GM21723 (cell line): ENCODE measurements at regions not wholly inside any gene's neighbourhood (a gene's known extent, or its start where the extent isn't known, plus 50 kb on each side); places are given as distances from the start of the nearest gene placed in this dataset.

ENCODE experiments used
- ATAC-seq: cut with Tn5 transposase; IDR thresholded peaks from one replicate; pipeline ENCODE4 v1.9.1; 2021; ENCODE audit warnings: mild to moderate bottlenecking, moderate library complexity; ENCODE audit not compliant: unreplicated experiment

DNA sequence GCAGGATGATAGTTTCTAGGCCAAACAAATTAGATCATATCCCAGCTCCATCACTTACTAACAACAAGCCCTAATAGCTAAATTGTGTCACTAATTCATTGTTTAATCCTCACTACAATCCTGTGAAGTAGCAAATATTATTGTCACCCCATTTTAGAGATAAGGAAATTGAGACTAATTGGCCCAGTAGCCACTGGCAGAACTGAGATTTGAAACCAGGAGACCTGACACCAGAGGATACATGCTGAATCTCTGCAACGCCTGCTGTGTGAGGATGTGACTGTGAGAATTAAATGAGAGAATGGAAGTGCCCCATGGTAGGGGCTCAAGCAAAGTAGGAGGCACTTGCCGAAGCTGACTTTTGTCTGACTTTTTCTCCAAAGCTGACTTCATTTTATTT is 124.3 kb upstream of the CITED2 start:
- ATAC-seq = no peak

DNA sequence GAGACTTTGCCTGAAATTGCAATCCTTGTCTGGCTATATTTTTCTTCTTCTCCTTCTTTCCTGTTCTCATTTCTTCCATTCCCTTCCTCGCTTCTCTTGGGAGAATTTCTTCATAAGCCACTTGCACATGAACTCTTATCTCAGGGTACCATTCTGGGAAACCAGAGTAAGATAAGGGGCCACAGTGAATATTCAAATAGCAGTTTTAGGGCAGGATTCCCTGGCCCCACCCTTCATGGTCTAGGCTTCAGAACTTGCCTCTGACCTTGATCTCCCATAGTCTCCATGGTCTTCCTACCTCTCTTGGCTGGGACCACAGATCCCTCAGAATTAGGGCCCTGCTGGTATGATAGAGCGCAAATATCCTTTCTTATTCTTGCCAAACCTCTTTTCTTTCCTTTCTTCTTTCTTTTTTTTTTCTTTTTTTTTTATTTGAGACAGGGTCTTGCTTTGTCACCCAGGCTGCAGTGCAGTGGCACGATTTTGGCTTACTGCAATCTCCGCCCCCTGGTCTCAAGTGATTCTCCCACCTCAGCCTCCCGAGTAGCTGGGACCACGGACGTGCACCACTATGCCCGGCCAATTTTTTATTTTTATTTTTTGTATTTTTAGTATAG is 123.0 kb upstream of the CITED2 start:
- no peak for ATAC-seq

DNA sequence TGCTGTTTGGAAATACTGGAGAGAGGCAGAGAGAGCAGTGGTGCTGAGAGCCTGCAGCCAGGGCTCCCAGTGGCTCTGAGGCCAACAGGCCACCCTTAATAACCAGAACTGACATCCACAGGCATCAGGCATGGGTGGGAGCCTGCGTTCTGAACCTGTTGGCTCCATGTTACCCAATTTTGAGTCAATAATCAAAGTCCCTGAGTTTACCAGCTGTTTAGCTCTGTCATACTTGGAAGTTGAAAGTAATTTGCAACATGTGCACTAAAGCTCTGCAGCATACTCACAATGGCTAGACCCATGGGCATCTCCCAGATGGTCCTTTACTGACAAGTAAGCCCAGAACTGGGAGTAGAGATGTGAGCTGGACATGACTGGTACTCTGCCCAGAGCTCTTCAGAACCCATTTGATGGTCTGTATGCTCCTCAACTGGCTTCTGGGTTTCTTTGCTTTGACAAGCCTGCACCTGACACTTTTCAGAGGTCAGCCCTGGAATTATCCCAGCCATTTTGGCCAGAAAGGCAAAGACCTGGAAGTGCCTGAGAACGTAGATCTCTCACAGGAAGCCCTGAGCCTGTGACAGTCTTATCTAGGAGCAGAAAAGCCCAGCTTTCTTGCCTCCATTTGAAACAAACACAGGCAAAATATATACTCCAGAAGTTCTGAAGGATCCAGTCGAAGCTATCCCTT is 122.4 kb upstream of the CITED2 start:
- ATAC-seq = no peak

DNA sequence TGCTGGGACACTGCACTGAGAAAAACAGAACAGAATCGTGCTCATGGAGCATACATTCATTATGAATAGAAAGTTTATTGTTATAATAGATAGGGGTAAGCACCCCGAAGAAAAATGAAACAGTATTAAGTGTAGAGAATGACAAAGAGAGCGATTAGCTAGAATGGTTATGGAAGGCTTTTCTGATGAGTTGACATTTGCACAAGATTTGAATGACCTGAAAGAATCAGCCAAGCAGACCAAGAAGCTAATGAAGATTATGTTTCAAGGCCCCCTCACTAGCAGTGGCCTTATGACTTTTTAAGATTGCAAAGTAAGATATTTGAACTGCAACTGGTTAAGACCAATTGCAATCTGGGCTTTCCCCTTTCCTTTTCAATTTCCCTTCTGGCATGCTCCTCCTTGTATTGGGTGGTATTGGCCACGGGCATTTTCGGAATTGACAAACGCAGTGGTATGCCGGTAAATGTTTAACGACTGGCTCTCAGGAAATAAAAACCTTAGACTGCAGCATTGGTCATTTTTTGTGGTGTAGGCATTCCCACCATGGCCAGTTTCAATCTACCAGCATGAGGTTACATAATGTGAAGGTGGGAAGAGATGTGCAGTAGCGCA is 120.0 kb upstream of the CITED2 start:
- ATAC-seq = no peak

DNA sequence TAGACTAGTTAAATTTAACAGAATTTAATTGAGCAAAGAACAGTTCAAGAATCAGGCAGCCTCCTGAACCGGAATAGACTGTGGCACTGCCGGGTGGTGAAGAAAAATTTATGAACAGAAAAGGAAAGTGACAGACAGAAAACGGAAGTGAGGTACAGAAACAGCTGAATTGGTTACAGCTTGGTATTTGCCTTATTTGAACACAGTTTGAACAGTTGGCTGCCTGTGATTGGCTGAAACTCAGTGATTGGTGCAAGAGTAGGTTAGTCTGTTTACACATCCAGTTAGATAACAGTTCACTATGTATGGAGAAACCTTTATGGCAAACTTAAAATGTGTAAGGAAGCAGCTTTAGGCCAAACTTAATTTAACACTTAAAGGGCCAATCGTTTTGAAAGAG is 116.0 kb upstream of the CITED2 start:
- peak; percentile 81 for ATAC-seq

DNA sequence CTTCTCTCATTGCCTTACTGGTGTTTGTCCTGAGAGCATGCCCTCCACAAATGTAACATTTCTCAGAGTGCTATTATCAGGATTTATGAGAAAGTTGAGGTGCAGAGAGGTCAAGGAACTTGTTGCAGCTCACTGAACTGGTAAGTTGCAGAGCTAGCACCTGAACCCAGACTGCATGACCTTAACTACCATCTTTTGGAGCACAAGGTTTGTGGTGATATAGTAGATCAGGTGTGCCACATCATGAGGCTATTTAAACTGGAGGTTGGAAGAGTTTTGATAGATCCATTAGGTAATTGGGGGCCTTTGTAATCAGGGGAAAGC is 112.0 kb upstream of the CITED2 start:
- no peak for ATAC-seq

DNA sequence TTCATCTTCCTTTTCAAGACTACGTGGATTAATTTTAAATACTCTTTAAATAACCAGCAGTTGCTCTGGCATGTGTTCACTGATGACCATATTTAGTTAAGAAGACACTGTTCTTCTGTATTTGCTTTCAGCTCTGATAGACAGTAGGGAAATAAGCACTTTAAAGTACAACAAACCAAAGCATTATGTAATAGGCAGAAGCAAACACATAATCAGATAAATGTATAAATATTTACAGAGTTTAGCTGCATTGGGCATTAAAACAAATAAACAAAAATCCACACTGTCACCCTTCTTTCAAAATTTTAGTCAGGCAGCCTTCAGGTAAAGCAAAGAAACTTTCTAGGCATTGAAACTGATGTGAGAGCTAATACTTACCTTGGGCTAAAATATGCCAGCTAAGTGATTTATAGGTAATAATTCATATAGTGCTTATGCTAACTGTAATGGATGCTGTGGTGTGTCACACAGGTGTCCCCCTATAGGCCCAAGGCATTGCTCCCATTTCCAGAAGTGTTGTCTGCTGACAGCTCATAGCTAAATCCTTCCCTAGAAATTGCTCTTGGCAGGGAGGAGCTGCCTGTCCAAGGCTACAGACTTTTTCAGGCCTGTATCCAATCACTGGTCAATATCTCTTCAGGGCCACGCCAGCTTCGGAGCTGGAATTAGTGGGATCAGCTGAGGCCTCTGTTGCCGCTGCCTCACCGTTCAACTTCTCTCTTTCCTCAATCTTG is 111.5 kb upstream of the CITED2 start:
- ATAC-seq = no peak

DNA sequence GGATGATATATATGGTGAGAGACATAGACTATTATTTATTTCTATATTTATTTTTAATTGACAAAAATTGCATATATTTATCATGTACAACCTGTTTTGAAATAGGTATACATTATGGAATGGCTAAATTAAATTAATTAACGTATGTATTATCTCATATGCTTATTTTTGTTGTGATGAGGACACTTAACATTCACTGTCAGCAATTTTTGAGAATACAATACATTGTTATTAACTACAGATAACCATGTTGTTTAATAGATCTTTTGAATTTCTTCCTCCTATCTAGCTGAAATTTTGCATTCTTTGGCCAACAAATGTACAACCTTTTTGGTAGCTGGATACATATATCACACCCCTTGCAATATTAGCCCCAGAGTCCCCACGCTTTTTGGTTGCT is 110.7 kb upstream of the CITED2 start:
- ATAC-seq = no peak

DNA sequence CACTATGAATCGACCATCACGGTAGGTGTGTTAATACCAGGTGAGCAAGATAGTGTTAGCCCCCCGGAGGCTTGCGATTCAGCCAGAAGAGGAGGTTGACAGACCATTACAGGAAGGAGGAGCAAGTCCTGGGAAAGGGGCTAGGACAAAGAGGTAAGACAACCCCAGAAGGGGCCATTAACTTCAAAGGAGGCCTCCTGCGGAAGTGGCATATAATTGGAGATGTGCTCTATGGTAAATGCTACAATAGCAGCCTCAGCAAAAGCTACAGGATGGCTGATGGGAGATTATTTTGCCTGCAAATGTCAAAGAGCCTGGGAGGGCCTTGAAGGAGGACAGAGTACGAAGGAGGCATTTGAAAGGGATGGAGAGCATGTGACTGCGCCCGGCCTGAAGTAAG is 108.6 kb upstream of the CITED2 start:
- ATAC-seq = no peak

DNA sequence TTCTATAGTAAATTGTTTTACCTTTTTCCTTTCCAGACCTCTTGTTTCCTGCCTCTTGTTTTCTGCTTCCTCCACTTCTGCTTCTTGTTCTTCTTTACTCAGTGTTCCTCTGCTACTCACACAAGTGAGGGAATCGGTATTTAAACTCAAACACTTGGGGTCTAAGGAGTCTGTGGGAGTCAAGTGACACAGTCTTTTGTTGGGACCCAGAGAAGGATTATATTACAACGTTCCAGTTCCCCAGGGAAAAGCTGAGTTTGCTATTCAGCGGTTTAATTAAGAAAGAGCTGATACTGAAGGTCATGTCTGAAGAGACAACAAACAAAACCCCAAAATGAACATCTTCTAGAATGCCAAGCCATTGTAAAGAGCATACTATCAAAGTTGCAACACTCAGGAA is 107.8 kb upstream of the CITED2 start:
- no peak for ATAC-seq

DNA sequence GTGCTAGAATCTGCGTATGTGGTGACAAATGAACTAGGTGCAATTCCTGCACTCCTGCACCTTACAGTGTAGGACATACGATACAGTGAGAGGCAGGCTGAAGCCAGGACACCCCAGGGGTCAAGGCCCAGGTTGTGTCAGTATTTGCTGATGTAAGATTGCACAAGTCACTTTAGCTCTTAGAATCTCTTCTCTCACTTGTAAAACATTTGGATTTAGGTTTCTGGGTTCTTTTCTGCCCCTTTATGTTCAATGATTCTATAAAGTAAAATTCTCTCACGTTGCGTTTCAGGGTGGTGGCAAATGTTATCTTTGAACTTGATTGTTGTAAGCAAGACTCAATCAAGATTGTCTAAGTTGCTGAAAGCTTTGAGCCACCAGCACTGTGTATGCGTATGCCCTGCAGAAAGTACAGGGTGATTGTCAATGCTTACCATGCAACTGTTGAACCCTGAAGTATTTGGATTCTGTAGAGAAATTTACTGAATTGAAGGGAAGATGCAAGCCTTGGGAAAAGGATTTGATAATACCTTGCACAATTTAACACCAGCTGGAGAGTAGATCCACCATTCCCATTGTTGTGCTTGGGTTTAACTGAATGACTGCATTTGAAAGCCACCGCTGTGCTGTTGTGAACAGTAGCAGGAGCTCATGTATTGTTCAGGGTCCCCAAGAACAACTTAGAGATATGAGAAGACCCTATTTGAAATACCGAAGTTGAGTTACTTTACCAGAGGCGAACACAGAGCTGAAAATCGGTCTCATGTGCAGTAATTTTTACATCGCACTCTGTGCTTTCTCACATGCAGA is 106.1 kb upstream of the CITED2 start:
- no peak for ATAC-seq

DNA sequence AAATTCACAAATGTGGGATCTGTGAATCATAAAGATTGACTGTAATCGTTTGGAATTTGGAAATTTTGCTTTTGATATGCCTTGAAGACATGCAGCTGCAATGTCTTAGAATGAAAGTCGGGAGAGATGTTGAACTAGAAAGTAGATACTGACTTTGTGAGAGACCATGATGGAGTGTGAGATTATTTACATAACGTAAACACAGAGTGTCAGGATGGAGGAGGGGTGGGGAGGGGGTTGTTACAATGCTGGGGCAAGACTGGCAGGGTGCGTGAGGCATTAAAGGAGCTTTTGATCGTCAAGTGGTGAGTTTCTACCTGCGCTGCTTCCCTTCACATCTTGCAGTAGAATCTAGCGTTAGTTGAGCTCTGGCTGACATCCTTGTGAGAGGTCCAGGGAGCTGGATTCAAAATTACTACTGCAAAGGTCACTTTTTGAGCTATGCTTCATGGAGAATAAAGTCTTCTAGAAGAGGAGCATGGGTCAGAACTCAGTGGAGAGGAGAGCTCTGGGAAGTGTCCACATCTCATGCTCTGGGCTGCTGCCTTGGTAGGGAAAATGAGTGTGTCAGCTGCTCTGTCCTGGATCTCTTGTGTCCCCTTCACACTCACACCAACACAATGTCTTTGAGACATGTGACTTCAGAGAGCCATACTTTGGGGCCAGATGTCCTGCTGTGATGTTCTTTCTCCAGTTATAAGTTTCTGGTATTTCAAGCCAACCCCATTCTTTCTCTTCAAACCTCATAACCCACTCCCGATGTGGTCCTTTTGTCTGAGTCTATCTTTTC is 105.2 kb upstream of the CITED2 start:
- no peak for ATAC-seq

DNA sequence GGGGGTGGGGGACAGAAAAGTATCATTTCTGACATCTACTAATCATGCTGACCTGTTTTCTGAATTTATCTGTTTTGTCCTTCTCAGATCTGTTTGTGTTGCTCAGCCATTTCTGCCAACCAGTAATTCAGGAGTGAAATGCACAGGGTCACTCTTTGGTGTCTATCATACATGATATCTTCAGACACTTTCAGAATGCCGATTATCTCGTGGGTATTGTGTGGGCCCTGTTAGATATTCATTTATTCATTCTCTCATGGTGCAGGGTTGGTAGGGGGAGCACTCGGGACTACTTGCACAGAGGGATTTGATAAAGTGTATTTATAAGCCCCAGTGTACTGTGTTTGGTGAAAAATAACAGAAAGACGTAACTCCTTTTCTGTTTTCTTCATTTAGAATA is 101.2 kb upstream of the CITED2 start:
- ATAC-seq = no peak

DNA sequence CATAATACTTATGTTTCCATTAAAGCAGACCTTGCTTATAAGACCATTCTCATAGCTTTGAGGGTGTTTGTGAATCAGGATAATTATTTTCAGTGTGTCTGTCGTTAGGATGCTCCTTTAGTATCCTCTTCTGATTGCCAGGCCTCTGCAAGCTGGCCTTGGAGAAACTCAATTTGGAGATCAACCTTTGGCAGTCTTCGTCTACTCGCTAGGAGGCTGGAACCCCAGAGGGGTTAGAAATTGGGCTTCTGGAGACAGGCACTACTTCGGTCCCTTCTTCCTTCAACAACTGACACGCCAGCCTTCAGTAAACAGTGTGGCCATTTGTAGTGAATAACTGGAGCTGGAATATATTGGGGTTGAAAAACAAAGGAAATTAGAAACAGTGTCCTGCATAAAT is 100.8 kb upstream of the CITED2 start:
- no peak for ATAC-seq

DNA sequence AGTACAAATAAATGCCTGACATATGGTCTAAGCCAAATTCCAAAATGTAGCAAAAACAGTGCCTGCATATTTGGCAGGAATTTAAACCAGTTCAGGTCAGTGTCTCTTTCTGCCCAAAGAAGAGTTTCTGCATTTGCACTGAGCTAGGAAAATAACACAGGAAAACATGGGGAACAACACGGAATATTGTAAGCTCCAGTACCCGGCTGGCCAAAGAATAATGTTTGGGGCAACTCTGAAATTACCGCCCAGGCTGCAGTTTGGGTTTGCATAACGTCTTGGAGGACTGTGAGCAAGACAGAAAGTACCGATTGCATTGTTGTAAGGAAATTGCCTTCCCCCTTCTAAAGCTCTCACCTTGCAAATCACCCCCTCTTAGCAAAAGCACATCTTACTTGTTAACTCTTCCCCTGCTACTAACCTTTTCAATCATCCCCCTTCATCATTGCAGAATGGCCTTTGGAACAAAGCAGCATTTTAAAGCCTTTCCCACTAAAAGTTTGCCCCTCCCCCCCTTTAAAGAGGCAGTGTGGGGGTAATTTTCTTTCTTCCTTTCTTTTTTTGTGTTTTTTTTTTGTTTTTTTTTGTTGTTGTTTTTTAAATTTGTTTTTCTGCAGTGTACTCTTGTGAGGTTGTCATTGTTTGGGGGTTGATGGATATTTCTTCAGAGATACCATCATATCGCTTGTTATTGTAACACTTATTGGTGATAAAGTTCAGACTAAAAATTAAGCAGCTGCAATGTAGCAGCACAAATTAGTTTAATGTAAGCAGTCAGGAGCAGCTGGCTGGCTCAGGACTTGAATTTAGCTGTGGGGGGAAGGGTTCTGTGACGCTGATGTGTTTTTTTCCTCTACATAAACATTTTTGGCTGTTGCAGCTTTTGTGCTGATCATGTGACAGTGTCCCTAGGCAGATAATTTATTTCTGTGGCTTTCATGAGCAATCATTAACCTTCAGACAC is 100.0 kb upstream of the CITED2 start:
- peak; percentile 64 for ATAC-seq

DNA sequence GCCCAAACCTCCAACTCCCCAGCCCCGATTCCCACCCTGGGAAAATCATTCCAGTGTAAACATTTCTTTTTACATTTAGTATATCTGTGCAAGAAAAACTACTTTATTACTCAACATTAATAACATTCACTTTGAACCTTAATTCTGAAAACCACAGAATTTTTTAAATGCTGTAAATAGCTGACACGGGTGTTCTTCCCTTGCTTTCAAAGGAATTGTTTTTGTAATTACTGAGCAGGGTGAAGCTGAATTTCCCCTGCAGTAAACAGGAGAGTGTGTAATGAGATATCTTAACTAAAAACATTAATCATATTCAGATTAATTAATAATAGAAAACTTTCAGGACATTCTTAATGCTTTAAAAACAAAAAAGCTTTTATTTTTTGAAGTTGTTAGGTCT is 99.3 kb upstream of the CITED2 start:
- no peak for ATAC-seq

DNA sequence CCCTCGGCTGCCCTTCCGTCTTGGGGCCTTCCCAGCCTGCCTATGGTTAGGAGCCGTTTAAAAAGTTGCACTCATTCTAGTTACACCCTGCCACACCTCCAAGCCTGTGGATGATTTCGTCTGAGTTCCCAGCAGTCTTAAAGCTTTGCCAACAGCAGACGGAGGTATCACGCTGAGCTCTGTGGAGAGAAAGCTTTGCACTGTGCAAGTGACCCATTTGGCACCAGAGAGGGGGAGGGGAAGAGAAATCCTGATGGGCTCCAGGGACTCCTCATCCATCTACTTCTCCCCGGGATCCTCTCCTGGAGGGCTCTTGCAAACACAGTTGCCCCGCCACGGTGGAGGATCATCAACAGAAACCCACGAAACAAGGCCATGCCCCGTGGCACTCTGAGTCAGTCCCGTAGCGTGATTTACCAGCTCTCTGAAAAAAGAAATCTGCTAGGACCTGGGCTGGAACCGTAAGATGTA is 98.8 kb upstream of the CITED2 start:
- no peak for ATAC-seq

DNA sequence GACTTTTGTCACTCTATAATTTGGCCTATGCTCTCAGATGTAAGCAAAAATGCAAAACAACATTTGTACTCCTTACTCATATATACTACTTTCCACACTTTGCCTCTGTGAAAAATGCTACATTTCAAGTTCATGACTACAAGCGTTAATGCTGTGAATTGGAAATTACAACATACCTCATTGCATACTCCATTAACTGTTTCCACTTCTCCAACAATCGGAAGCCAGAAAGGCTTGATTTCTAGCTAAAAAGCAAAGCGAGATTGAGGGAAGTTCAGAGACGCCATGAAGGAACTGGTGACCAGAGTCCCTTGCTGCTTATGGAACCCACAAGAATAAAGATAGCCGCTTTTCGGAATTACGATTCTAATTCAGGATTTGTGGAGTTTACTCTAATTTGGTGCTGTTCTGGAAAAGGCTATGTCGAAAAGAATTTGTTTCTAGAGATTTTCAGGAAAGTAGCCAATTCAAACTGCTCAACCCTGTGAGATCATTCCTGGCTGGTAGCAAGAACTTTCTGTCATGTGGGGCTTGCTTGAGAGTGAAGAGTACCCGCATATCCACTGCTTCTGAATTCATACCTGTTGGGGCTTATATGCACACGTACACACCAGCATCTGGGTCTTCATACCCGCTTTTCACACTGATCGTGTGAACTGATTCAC is 98.0 kb upstream of the CITED2 start:
- no peak for ATAC-seq

DNA sequence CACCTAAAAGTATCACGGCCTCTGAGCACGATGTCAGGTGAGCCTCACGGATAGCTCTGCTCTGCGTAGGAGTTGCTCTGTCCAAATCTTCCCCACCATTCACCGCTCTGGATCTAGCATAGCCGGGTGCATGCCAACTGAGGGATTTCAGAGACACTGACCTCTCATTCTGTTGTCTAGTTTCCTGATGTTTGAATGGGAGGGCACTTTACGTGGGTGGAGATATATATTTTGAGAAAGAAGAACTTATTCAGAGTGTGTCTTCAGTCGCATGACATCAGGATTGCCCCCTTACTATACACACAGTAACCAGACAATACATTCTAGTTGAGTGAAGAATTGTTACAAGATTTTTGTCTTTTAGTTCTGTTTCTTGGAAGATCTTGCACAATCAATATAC is 96.5 kb upstream of the CITED2 start:
- ATAC-seq = no peak
